HG03457 (cell line): ENCODE measurements at regions not wholly inside any gene's neighbourhood (a gene's known extent, or its start where the extent isn't known, plus 50 kb on each side); places are given as distances from the start of the nearest gene placed in this dataset.
"Not testable (repeated sequence)": the region's sequence is repeated elsewhere in the genome, so short reads cannot be mapped to it uniquely, and the experiment has no call there.

Experiments
- ATAC-seq: cut with Tn5 transposase; IDR thresholded peaks from one replicate; pipeline ENCODE4 v1.9.1; 2021; ENCODE audit warnings: moderate number of reproducible peaks; ENCODE audit not compliant: unreplicated experiment

GRCh38 chr4:30538794-30539193 lies 181.4 kb upstream of the PCDH7 start:
- ATAC-seq = no peak

GRCh38 chr4:30543057-30543456 lies 177.1 kb upstream of the PCDH7 start:
- ATAC-seq = no peak

- no peak for ATAC-seq
Observed at GRCh38 chr4:30553151-30553550, 167.0 kb upstream of the PCDH7 start.

GRCh38 chr4:30553706-30554105 lies 166.5 kb upstream of the PCDH7 start:
- ATAC-seq = no peak

- ATAC-seq = no peak
Observed at GRCh38 chr4:30555775-30556174, 164.4 kb upstream of the PCDH7 start.

GRCh38 chr4:30559481-30559880 lies 160.7 kb upstream of the PCDH7 start:
- ATAC-seq = no peak

- no peak for ATAC-seq
Observed at GRCh38 chr4:30586850-30587249, 133.3 kb upstream of the PCDH7 start.

- ATAC-seq = not testable (repeated sequence)
Observed at GRCh38 chr4:30589669-30590068, 130.5 kb upstream of the PCDH7 start.

GRCh38 chr4:30600246-30601017 lies 119.7 kb upstream of the PCDH7 start:
- ATAC-seq = no peak

GRCh38 chr4:30601070-30601865 lies 118.9 kb upstream of the PCDH7 start:
- no peak for ATAC-seq

GRCh38 chr4:30605616-30606190 lies 114.5 kb upstream of the PCDH7 start:
- ATAC-seq = no peak

- no peak for ATAC-seq
Observed at GRCh38 chr4:30610361-30610760, 109.8 kb upstream of the PCDH7 start.

GRCh38 chr4:30614771-30615170 lies 105.4 kb upstream of the PCDH7 start:
- ATAC-seq = no peak

GRCh38 chr4:30616942-30617646 lies 103.1 kb upstream of the PCDH7 start:
- ATAC-seq = no peak

GRCh38 chr4:30617836-30618235 lies 102.3 kb upstream of the PCDH7 start:
- ATAC-seq = no peak

GRCh38 chr4:30619679-30620078 lies 100.5 kb upstream of the PCDH7 start:
- ATAC-seq = no peak

GRCh38 chr4:30620711-30621110 lies 99.5 kb upstream of the PCDH7 start:
- no peak for ATAC-seq

- ATAC-seq = no peak
Observed at GRCh38 chr4:30630431-30630830, 89.7 kb upstream of the PCDH7 start.

- no peak for ATAC-seq
Observed at GRCh38 chr4:30632751-30633150, 87.4 kb upstream of the PCDH7 start.

GRCh38 chr4:30641345-30641744 lies 78.8 kb upstream of the PCDH7 start:
- ATAC-seq = no peak

- ATAC-seq = no peak
Observed at GRCh38 chr4:30642567-30642966, 77.6 kb upstream of the PCDH7 start.
